T-helper 1 cell treated with Interleukin-12 subunit alpha and Interleukin-12 subunit beta and Interleukin-4 antibody, amounts not matched to agents 30 μg/mL and 1 μg/mL, for 36 hours (primary cell): ENCODE measurements at regions not wholly inside any gene's neighbourhood (a gene's known extent, or its start where the extent isn't known, plus 50 kb on each side); places are given as distances from the start of the nearest gene placed in this dataset.

Experiments used
- H3K27ac Mint-ChIP-seq: one replicate; pipeline ENCODE4 v1.8.0; 2021; ENCODE audit warnings: mild to moderate bottlenecking, mixed read lengths
- H3K27me3 Mint-ChIP-seq: one replicate; pipeline ENCODE4 v1.8.0; 2021; ENCODE audit warnings: low read depth, mixed read lengths
- H3K36me3 Mint-ChIP-seq: one replicate; pipeline ENCODE4 v1.8.0; 2021; ENCODE audit warnings: low read depth, mixed read lengths
- H3K4me1 Mint-ChIP-seq: one replicate; pipeline ENCODE4 v1.8.0; 2021; ENCODE audit warnings: low read depth, mixed read lengths
- H3K4me3 Mint-ChIP-seq: one replicate; pipeline ENCODE4 v1.8.0; 2021; ENCODE audit warnings: mild to moderate bottlenecking, moderate library complexity, mixed read lengths
- H3K9me3 Mint-ChIP-seq: one replicate; pipeline ENCODE4 v1.8.0; 2021; ENCODE audit warnings: mixed read lengths

DNA sequence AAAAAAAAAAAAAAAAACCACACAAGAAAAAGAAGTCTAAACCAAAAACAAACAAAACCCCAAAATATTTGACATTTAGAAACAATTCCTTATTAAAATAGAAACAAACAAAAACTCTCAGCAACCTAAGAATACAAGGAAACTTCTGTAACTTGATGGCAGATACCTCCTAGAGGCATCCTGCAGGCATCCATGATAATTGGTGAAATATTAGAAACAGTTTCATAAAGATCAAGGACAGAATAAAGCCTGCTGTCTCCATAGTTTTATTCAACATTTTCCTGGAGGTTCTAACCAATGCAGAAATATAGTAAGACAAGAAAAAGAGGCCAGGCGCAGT is 63.0 kb upstream of the TRPM1 start:
- no peaks in the 10 kb centered on the region for H3K9me3 Mint-ChIP-seq
- no peak overlapping the region for H3K27ac Mint-ChIP-seq
- peaks cover 20% of the 10 kb centered on the region for H3K4me1 Mint-ChIP-seq
- no peaks in the 10 kb centered on the region for H3K36me3 Mint-ChIP-seq
- peaks cover 14% of the 10 kb centered on the region for H3K27me3 Mint-ChIP-seq
- no peak overlapping the region for H3K4me3 Mint-ChIP-seq

DNA sequence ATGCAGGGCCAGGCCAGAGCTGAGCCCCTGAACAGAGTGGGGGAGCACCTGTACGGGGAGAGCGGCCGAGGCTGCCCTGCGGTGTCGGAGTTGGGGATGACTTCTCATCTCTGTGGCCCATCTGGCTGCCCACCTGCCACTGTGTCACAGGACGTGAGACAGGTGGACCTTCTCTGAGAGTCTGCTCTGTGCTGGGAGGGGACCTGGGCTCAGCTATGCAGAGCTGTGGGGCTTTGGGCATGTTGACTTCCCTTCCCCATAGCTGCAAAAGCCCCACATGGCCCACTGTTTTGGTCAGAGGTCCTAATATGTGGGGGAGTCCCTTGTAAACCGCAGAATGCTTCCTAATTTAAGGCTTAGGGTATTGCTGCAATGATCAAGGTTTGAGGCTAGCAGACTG is 68.0 kb upstream of the TRPM1 start:
- peaks cover 8% of the 10 kb centered on the region for H3K27me3 Mint-ChIP-seq
- H3K36me3 Mint-ChIP-seq = no peaks in the 10 kb centered on the region
- H3K9me3 Mint-ChIP-seq = no peaks in the 10 kb centered on the region
- H3K4me1 Mint-ChIP-seq = peaks cover 19% of the 10 kb centered on the region
- H3K4me3 Mint-ChIP-seq = no peak overlapping the region
- no peak overlapping the region for H3K27ac Mint-ChIP-seq

DNA sequence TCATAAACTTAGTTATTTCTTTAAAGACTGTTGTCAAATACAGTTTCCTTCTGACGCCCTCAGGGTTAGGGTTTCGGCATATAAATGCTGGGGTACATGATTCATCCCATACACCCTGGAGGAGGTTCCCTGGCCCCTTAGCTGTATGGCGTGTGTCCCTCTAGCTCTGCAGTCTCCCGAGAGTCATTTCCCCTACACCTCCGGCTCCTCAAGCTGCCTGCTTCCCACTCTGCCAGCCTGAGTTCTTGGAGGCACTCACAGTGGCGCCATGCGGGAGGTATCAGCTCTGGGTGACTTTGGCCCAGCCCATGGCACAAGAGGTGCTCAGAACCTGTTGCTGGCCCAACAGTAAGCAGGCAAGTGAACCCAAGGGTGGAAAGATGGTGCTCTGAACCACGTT is 70.2 kb upstream of the TRPM1 start:
- H3K36me3 Mint-ChIP-seq = no peaks in the 10 kb centered on the region
- peaks cover 18% of the 10 kb centered on the region for H3K4me1 Mint-ChIP-seq
- H3K9me3 Mint-ChIP-seq = no peaks in the 10 kb centered on the region
- H3K27me3 Mint-ChIP-seq = peaks cover 4% of the 10 kb centered on the region
- H3K4me3 Mint-ChIP-seq = no peak overlapping the region
- no peak overlapping the region for H3K27ac Mint-ChIP-seq

DNA sequence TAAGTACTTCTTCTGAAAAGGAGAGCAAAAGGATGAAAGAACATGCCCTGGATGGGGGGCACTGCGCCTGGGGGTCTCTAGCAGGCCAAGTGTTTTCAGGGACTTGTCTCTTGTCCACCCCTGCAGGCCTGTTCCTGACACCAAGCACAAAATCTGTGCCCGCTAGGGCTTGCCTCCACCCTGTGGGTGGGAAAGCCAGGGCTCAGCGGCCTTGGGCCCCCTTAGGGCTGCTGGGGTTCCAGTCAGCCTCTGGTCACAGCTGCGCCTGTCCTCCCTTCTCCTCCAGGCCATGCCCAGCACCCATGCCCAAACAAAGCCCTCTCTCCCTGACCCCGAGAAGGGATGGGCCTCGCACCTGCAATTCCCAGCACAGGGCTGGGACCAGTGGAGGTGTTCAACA is 71.1 kb upstream of the TRPM1 start:
- Mint-ChIP-seq H3K36me3 (no peaks in the 10 kb centered on the region), H3K9me3 (no peaks in the 10 kb centered on the region), H3K4me3 (no peak overlapping the region), H3K27ac (no peak overlapping the region), H3K4me1 (peaks cover 13% of the 10 kb centered on the region), H3K27me3 (no peaks in the 10 kb centered on the region)

GRCh38 chr15:31173790-31174450 is 72.4 kb upstream of the TRPM1 start:
- H3K27me3 Mint-ChIP-seq = no peaks in the 10 kb centered on the region
- H3K27ac Mint-ChIP-seq = no peak overlapping the region
- H3K4me1 Mint-ChIP-seq = peaks cover 4% of the 10 kb centered on the region

DNA sequence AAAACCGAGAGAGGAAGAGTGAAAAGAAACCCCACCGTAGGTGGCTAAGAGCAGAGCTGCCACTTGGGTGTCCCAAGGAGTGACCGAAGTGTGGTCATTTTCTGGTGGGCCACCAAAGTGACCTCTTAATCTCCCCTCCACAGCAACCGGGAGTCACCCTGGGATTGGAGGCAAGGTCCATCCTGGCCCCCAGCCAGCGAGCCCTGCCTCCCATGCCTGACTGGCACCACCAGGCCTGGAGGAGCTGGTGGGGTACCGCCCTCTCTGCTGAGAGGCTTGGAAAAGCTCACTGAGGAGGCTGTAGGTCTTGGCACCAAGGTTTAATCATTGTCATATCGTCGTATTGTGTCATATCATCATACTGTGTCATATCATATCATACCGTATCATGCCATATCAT is 74.0 kb upstream of the TRPM1 start:
- H3K36me3 Mint-ChIP-seq = peaks cover 1% of the 10 kb centered on the region
- H3K27me3 Mint-ChIP-seq = no peaks in the 10 kb centered on the region
- H3K4me3 Mint-ChIP-seq = no peak overlapping the region
- no peak overlapping the region for H3K27ac Mint-ChIP-seq
- peaks cover 7% of the 10 kb centered on the region for H3K4me1 Mint-ChIP-seq
- H3K9me3 Mint-ChIP-seq = peaks cover 9% of the 10 kb centered on the region

More at GRCh38 chr15:31173790-31174450, 72.4 kb upstream of the TRPM1 start:
- Mint-ChIP-seq H3K9me3 (no peaks in the 10 kb centered on the region), H3K36me3 (no peaks in the 10 kb centered on the region), H3K4me3 (no peak overlapping the region)

GRCh38 chr15:31177951-31178350 is 76.4 kb upstream of the TRPM1 start:
- H3K4me1 Mint-ChIP-seq = peaks cover 7% of the 10 kb centered on the region
- H3K9me3 Mint-ChIP-seq = peaks cover 25% of the 10 kb centered on the region
- H3K27ac Mint-ChIP-seq = no peak overlapping the region
- H3K36me3 Mint-ChIP-seq = peaks cover 3% of the 10 kb centered on the region
- no peak overlapping the region for H3K4me3 Mint-ChIP-seq
- H3K27me3 Mint-ChIP-seq = peaks cover 10% of the 10 kb centered on the region

DNA sequence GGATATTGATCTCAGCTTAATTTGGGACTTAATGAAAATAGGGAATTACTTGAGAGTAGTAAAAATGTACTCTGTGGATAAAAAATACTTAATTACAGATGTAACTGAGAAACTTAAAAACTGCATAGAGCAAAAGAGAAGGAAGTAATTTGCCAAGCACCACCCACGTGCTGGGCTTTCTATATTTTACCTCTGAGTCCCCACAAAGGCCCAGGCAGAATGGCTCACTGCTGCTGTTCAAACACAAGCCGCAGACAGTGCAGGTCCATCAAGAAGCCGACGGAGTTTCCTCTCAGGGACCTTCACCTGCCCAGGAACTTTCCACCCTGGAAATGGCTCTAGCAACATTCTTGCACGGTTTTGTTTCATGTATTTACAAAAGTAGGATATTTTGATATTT is 77.2 kb upstream of the TRPM1 start:
- Mint-ChIP-seq H3K9me3 (peaks cover 31% of the 10 kb centered on the region), H3K27ac (no peak overlapping the region), H3K27me3 (peaks cover 14% of the 10 kb centered on the region), H3K4me1 (peaks cover 7% of the 10 kb centered on the region), H3K4me3 (no peak overlapping the region), H3K36me3 (peaks cover 3% of the 10 kb centered on the region)

GRCh38 chr15:31179693-31180092 is 78.2 kb upstream of the TRPM1 start:
- Mint-ChIP-seq H3K27ac (no peak overlapping the region), H3K9me3 (peaks cover 31% of the 10 kb centered on the region), H3K36me3 (peaks cover 3% of the 10 kb centered on the region), H3K4me3 (no peak overlapping the region), H3K4me1 (peaks cover 7% of the 10 kb centered on the region), H3K27me3 (peaks cover 14% of the 10 kb centered on the region)

- no peak overlapping the region for H3K27ac Mint-ChIP-seq
Observed at GRCh38 chr15:31193291-31193690, 91.8 kb upstream of the TRPM1 start.

DNA sequence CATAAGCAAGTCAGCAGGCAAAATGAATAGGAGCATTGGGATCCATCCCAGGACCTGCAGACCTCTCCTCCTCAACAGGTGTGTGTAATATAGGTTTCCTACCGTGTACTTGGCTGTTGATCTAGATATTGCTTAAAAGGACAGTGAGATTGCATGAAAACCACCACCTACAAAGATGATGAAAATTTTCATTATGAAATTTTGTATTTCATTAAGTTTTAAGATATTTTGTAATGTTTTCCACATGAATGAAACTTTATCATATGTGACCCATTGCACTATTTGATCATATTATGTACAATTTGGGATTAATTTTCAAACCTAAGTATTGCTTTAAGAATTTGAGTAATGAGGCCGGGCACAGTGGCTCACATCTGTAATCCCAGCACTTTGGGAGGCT is 94.3 kb upstream of the TRPM1 start:
- H3K36me3 Mint-ChIP-seq = no peaks in the 10 kb centered on the region
- peaks cover 10% of the 10 kb centered on the region for H3K4me1 Mint-ChIP-seq
- no peak overlapping the region for H3K27ac Mint-ChIP-seq
- peaks cover 24% of the 10 kb centered on the region for H3K27me3 Mint-ChIP-seq
- no peak overlapping the region for H3K4me3 Mint-ChIP-seq
- peaks cover 6% of the 10 kb centered on the region for H3K9me3 Mint-ChIP-seq

More at GRCh38 chr15:31193291-31193690, 91.8 kb upstream of the TRPM1 start:
- Mint-ChIP-seq H3K27me3 (peaks cover 26% of the 10 kb centered on the region), H3K36me3 (peaks cover 6% of the 10 kb centered on the region), H3K4me1 (peaks cover 2% of the 10 kb centered on the region), H3K4me3 (no peak overlapping the region), H3K9me3 (peaks cover 23% of the 10 kb centered on the region)

DNA sequence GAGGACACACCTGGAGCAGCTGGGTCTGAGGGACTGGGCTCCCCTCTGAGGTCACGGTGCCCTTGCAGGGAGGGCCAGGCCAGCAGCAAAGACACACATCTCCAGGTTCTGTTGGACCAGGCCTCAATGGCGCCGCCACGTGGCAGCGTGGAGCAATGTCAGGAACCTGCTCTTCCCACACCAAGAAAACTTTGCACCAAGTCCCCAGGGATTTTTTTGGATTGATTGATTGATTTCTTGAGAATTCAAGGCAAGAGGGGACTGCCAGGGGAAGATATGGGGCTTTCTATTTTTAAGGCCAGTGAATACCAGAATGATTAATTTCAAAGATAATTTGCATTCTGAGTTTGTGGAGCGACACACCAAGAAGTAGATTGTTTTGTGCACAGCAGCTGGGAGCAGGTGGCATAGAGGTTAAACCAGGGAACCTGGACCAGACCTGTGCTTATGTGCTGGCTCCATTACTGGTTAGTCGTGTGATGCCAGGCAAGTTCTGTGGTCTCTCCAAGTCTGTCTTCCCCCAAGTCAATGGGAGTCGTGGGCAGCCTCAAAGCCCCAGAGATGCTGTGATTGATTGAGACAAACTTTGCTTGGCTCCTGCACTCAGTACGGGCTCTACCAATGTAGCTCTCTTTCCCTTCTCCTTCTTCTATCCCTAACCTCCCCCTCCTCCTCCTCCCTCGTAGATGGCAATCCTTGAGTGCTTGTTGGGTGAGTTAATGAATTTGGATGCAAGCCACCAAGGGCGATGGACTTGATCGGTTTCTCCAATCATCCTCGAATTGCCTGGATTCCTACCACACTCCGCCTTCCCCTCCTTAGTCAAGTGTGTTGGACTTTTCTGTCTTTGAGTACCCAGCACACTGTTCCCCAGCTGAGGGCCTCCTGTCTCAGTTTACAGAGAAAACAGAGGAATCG is 96.2 kb upstream of the TRPM1 start:
- H3K9me3 Mint-ChIP-seq = peaks cover 6% of the 10 kb centered on the region
- H3K4me1 Mint-ChIP-seq = peaks cover 20% of the 10 kb centered on the region
- H3K4me3 Mint-ChIP-seq = no peak overlapping the region
- H3K27ac Mint-ChIP-seq = no peak overlapping the region
- no peaks in the 10 kb centered on the region for H3K36me3 Mint-ChIP-seq
- peaks cover 24% of the 10 kb centered on the region for H3K27me3 Mint-ChIP-seq

GRCh38 chr15:31200735-31201151 is 99.2 kb upstream of the TRPM1 start:
- no peak overlapping the region for H3K27ac Mint-ChIP-seq
- peaks cover 19% of the 10 kb centered on the region for H3K27me3 Mint-ChIP-seq
- H3K36me3 Mint-ChIP-seq = no peaks in the 10 kb centered on the region
- H3K4me1 Mint-ChIP-seq = peaks cover 29% of the 10 kb centered on the region
- H3K9me3 Mint-ChIP-seq = no peaks in the 10 kb centered on the region
- no peak overlapping the region for H3K4me3 Mint-ChIP-seq

- peaks cover 17% of the 10 kb centered on the region for H3K27me3 Mint-ChIP-seq
Observed at GRCh38 chr15:31202953-31203352, 101.4 kb upstream of the TRPM1 start.

GRCh38 chr15:31203999-31204398 is 102.5 kb upstream of the TRPM1 start:
- Mint-ChIP-seq H3K4me3 (no peak overlapping the region), H3K36me3 (no peaks in the 10 kb centered on the region), H3K27me3 (peaks cover 7% of the 10 kb centered on the region), H3K9me3 (no peaks in the 10 kb centered on the region), H3K27ac (no peak overlapping the region), H3K4me1 (peaks cover 36% of the 10 kb centered on the region)

More at GRCh38 chr15:31202953-31203352, 101.4 kb upstream of the TRPM1 start:
- Mint-ChIP-seq H3K9me3 (no peaks in the 10 kb centered on the region), H3K4me1 (peaks cover 41% of the 10 kb centered on the region), H3K4me3 (no peak overlapping the region), H3K36me3 (no peaks in the 10 kb centered on the region), H3K27ac (no peak overlapping the region)
